ENCODE measurements at regions not wholly inside any gene's neighbourhood (a gene's known extent, or its start where the extent isn't known, plus 50 kb on each side); places are given as distances from the start of the nearest gene placed in this dataset.

DNA sequence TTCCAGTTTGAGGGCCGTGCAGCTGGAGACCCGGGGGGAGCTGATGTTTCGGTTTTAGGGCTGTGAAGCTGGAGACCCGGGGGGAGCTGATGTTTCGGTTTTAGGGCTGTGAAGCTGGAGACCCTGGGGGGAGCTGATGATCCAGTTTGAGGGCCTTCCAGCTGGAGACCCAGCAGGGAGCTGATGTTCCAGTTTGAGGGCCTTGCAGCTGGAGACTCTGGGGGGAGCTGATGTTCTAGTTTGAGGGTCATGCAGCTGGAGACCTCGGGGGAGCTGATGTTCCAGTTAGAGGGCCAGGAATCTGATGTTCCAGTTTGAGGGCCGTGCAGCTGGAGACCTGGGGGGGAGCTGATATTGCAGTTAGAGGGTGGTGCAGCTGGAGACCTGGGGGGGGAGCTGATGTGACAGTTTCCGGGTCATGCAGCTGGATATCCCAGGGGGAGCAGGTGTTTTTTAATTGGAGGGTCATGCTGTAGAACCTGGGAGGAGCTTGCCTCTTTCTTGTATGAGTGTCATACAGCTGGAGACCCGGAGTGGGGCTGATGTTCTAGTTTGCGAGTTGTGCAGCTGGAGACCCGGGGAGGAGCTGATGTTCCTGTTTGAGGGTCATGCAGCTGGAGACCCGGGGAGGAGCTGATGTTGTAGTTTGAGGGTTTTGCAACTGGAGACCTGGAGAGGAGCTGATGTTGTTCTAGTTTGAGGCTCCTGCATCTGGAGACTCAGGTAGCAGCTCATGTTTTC lies 153.2 kb downstream of the RTP5 start:
- Histone ChIP-seq H2AFZ (ENCODE audit: low read depth, low read length, severe bottlenecking) (no peak overlapping the region), H3K36me3 (ENCODE audit: low read length) (no peaks in the 10 kb centered on the region), H3K4me3 (ENCODE audit: insufficient read depth, low read length, poor library complexity, severe bottlenecking) (no peak overlapping the region), H3K27ac (ENCODE audit: low read depth, low read length) (no peak overlapping the region), H3K9me2 (replicated peaks; ENCODE audit: insufficient read depth, low read length) (no peaks in the 10 kb centered on the region), H3K9me3 (ENCODE audit: insufficient read depth, low read length) (no peaks in the 10 kb centered on the region), H3F3A (ENCODE audit: insufficient read depth) (no peaks in the 10 kb centered on the region), H4K20me1 (ENCODE audit: low read depth, low read length) (no peaks in the 10 kb centered on the region), H3K79me2 (ENCODE audit: insufficient read depth, low read length) (no peaks in the 10 kb centered on the region), H3K27me3 (ENCODE audit: low read length) (no peaks in the 10 kb centered on the region), H3K4me2 (ENCODE audit: low read depth, low read length, poor library complexity, severe bottlenecking) (no peak overlapping the region), H3K9ac (ENCODE audit: low read length) (no peak overlapping the region)
- TF ChIP-seq EZH2phosphoT487 (conservative IDR thresholded peaks at IDR 0.05; ENCODE audit: low read length), result no peak
- no peak for TF ChIP-seq CTCF (IDR thresholded peaks at IDR 0.05; ENCODE audit: insufficient read depth, low read length, poor library complexity, severe bottlenecking)

DNA sequence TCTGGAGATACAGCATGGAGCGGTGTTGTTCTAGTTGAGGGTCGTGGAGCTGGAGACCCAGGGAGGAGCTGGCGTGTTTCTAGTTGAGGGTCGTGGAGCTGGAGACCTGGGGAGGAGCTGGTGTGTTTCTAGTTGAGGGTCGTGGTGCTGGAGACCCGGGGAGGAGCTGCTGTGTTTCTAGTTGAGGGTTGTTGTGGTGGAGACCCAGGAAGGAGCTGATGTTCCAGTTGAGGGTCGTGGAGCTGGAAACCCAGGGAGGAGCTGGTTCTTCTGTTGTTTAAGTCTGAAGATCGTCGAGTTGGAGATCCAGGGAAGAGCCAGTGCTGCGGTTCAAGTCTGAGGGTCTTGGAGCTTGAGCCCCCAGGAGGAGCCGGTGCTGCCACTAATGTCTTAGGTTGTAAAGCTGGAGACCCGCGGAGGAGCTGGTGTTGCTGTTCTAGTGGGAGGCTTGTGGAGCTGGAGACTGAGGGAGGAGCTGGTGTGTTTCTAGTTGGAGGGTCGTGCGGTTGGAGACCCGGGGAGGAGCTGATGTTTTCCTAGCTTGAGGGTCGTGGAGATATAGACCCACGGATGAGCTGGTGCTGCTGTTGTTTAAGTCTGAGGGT lies 155.3 kb downstream of the RTP5 start:
- H3K36me3 ChIP-seq (ENCODE audit: low read length), result no peaks in the 10 kb centered on the region
- H3K27ac ChIP-seq (ENCODE audit: low read depth, low read length), result no peak overlapping the region
- H3K9me3 ChIP-seq (ENCODE audit: insufficient read depth, low read length), result no peaks in the 10 kb centered on the region
- no peaks in the 10 kb centered on the region for H3K27me3 ChIP-seq (ENCODE audit: low read length)
- H3K9me2 ChIP-seq (replicated peaks; ENCODE audit: insufficient read depth, low read length), result no peaks in the 10 kb centered on the region
- H3K4me3 ChIP-seq (ENCODE audit: insufficient read depth, low read length, poor library complexity, severe bottlenecking), result no peak overlapping the region
- no peaks in the 10 kb centered on the region for H3F3A ChIP-seq (ENCODE audit: insufficient read depth)
- no peaks in the 10 kb centered on the region for H3K79me2 ChIP-seq (ENCODE audit: insufficient read depth, low read length)
- no peaks in the 10 kb centered on the region for H4K20me1 ChIP-seq (ENCODE audit: low read depth, low read length)
- TF ChIP-seq EZH2phosphoT487 (conservative IDR thresholded peaks at IDR 0.05; ENCODE audit: low read length) (no peak), CTCF (IDR thresholded peaks at IDR 0.05; ENCODE audit: insufficient read depth, low read length, poor library complexity, severe bottlenecking) (no peak)
- no peak overlapping the region for H3K4me2 ChIP-seq (ENCODE audit: low read depth, low read length, poor library complexity, severe bottlenecking)
- no peak overlapping the region for H3K9ac ChIP-seq (ENCODE audit: low read length)
- H2AFZ ChIP-seq (ENCODE audit: low read depth, low read length, severe bottlenecking), result no peak overlapping the region

- H3F3A ChIP-seq (ENCODE audit: insufficient read depth), result no peaks in the 10 kb centered on the region
- no peaks in the 10 kb centered on the region for H3K9me2 ChIP-seq (replicated peaks; ENCODE audit: insufficient read depth, low read length)
- no peak for TF ChIP-seq CTCF (IDR thresholded peaks at IDR 0.05; ENCODE audit: insufficient read depth, low read length, poor library complexity, severe bottlenecking)
- no peak for TF ChIP-seq EZH2phosphoT487 (conservative IDR thresholded peaks at IDR 0.05; ENCODE audit: low read length)
- no peak overlapping the region for H3K4me2 ChIP-seq (ENCODE audit: low read depth, low read length, poor library complexity, severe bottlenecking)
- H3K9me3 ChIP-seq (ENCODE audit: insufficient read depth, low read length), result no peaks in the 10 kb centered on the region
- H3K36me3 ChIP-seq (ENCODE audit: low read length), result no peaks in the 10 kb centered on the region
- no peak overlapping the region for H3K4me3 ChIP-seq (ENCODE audit: insufficient read depth, low read length, poor library complexity, severe bottlenecking)
- H3K27ac ChIP-seq (ENCODE audit: low read depth, low read length), result no peak overlapping the region
- H3K9ac ChIP-seq (ENCODE audit: low read length), result no peak overlapping the region
- H3K27me3 ChIP-seq (ENCODE audit: low read length), result no peaks in the 10 kb centered on the region
- no peak overlapping the region for H2AFZ ChIP-seq (ENCODE audit: low read depth, low read length, severe bottlenecking)
- no peaks in the 10 kb centered on the region for H4K20me1 ChIP-seq (ENCODE audit: low read depth, low read length)
- no peaks in the 10 kb centered on the region for H3K79me2 ChIP-seq (ENCODE audit: insufficient read depth, low read length)
These were observed 158.3 kb downstream of the RTP5 start for GRCh38 chr2:242027676-242028450.

Measured in SU-DHL-6 (cell line).